Keratinocyte (primary cell): ENCODE measurements at regions not wholly inside any gene's neighbourhood (a gene's known extent, or its start where the extent isn't known, plus 50 kb on each side); places are given as distances from the start of the nearest gene placed in this dataset.
"Not testable (repeated sequence)": the region's sequence is repeated elsewhere in the genome, so short reads cannot be mapped to it uniquely, and the experiment has no call there.

ENCODE experiments used
- DNase-seq: peaks from one replicate; pipeline ENCODE4 v3.0.0-alpha.2; 2011; ENCODE audit warnings: low read depth, missing footprints, low spot score
- FAIRE-seq: peaks from 2 replicates; lab custom pipeline; 2011; peaks lifted over from hg19 to GRCh38; lab: Jason Lieb, UNC
- H2AFZ ChIP-seq: 2 replicates; pipeline ENCODE4 v1.6.0; 2012; ENCODE audit warnings: low read length, control low read depth, inconsistent platforms; ENCODE audit not compliant: control insufficient read depth
- H3K27ac ChIP-seq: 2 replicates; pipeline ENCODE4 v1.5.1; 2011; ENCODE audit warnings: low read length; ENCODE audit not compliant: control insufficient read depth, insufficient read depth
- H3K27me3 ChIP-seq: 3 replicates; pipeline ENCODE4 v1.6.0; 2011; ENCODE audit warnings: low read length; ENCODE audit not compliant: control insufficient read depth, insufficient read depth; ENCODE audit errors: extremely low read depth
- H3K36me3 ChIP-seq, 2 experiments: 2 replicates in 1 of 2; 3 replicates in 1 of 2; pipeline ENCODE4 v1.5.1; 2011; ENCODE audit warnings: low read length in 2 of 2, mild to moderate bottlenecking in 1 of 2; ENCODE audit not compliant: control insufficient read depth in 2 of 2, insufficient read depth in 2 of 2; ENCODE audit errors: extremely low read depth in 1 of 2
- H3K4me1 ChIP-seq: 3 replicates; pipeline ENCODE4 v1.5.1; 2011; ENCODE audit warnings: low read length; ENCODE audit not compliant: control insufficient read depth, insufficient read depth; ENCODE audit errors: extremely low read depth
- H3K4me2 ChIP-seq: 3 replicates; pipeline ENCODE4 v1.6.0; 2011; ENCODE audit warnings: low read depth, low read length; ENCODE audit not compliant: control insufficient read depth, insufficient read depth; ENCODE audit errors: extremely low read depth
- H3K4me3 ChIP-seq, 3 experiments: fragments of 200-600 bp in 1 of 3; sonication (generic) in 1 of 3; 2 replicates in 2 of 3; 3 replicates in 1 of 3; pipeline ENCODE4 v1.5.1; 2011 to 2016; ENCODE audit warnings: low read length in 3 of 3, mild to moderate bottlenecking in 3 of 3, control low read depth in 2 of 3, inconsistent platforms in 1 of 3, low read depth in 1 of 3, mixed read lengths in 1 of 3, mixed run types in 1 of 3, moderate library complexity in 1 of 3; ENCODE audit not compliant: control insufficient read depth in 2 of 3, insufficient read depth in 2 of 3; ENCODE audit errors: extremely low read depth in 1 of 3
- H3K79me2 ChIP-seq: 2 replicates; pipeline ENCODE4 v1.6.0; 2012; ENCODE audit warnings: low read length; ENCODE audit not compliant: control insufficient read depth, insufficient read depth
- H3K9ac ChIP-seq: 3 replicates; pipeline ENCODE4 v1.6.0; 2011; ENCODE audit warnings: low read length; ENCODE audit not compliant: control insufficient read depth, insufficient read depth; ENCODE audit errors: extremely low read depth
- H3K9me1 ChIP-seq: 3 replicates; pipeline ENCODE4 v1.6.0; 2011; ENCODE audit warnings: low read length; ENCODE audit not compliant: control insufficient read depth, insufficient read depth; ENCODE audit errors: extremely low read depth
- H3K9me3 ChIP-seq: 2 replicates; pipeline ENCODE4 v1.5.1; 2012; ENCODE audit warnings: low read depth, low read length; ENCODE audit not compliant: control insufficient read depth
- H4K20me1 ChIP-seq: 3 replicates; pipeline ENCODE4 v1.6.0; 2011; ENCODE audit warnings: low read length; ENCODE audit not compliant: control insufficient read depth, insufficient read depth; ENCODE audit errors: extremely low read depth
- CTCF ChIP-seq, 3 experiments: IDR thresholded peaks in 1 of 3; conservative IDR thresholded peaks in 1 of 3; optimal IDR thresholded peaks in 1 of 3; 2 replicates in 2 of 3; 3 replicates in 1 of 3; pipeline versions ENCODE3 to v1.5.1; 2011; ENCODE audit warnings: low read length in 3 of 3, mild to moderate bottlenecking in 3 of 3, moderate library complexity in 2 of 3, control low read depth in 1 of 3, inconsistent platforms in 1 of 3; ENCODE audit not compliant: insufficient read depth in 2 of 3; ENCODE audit errors: extremely low read depth in 1 of 3
- EZH2 ChIP-seq: IDR thresholded peaks from one replicate; pipeline ENCODE4 v1.6.1; 2012; ENCODE audit warnings: inconsistent platforms, mild to moderate bottlenecking, low read length, moderate library complexity
- dilution Hi-C: fragments of 300-500 bp; cut with MboI; formaldehyde crosslinking; loops from one replicate; pipeline ENCODE4 v1.7.0; 2020; ENCODE audit warnings: low sequenced_read_pairs; ENCODE audit not compliant: extremely low pct_ligation_motif_present

GRCh38 chr2:59232394-59233165 lies 991.5 kb upstream of the FANCL start:
- dilution Hi-C loops, result no loop called here
- H3K9me1 ChIP-seq, result no peaks in the 10 kb centered on the region
- H4K20me1 ChIP-seq, result no peaks in the 10 kb centered on the region
- no peaks in the 10 kb centered on the region for H3K79me2 ChIP-seq
- H2AFZ ChIP-seq, result no peak overlapping the region
- H3K4me3 ChIP-seq, result no peak overlapping the region
- no peak overlapping the region for H3K4me2 ChIP-seq
- H3K4me1 ChIP-seq, result no peaks in the 10 kb centered on the region
- TF ChIP-seq EZH2 (no peak), CTCF (optimal IDR thresholded peaks at IDR 0.05 in 1 of 3, IDR thresholded peaks at IDR 0.05 in 1 of 3, conservative IDR thresholded peaks at IDR 0.05 in 1 of 3; ENCODE audit: extremely low read depth in 1 of 3, insufficient read depth in 2 of 3, low read length in 3 of 3) (no peak)
- H3K27me3 ChIP-seq, result no peaks in the 10 kb centered on the region
- FAIRE-seq, result no peak
- no peaks in the 10 kb centered on the region for H3K9me3 ChIP-seq
- H3K27ac ChIP-seq, result no peak overlapping the region
- no peak overlapping the region for H3K9ac ChIP-seq
- no peak for DNase-seq
- no peaks in the 10 kb centered on the region for H3K36me3 ChIP-seq

DNA sequence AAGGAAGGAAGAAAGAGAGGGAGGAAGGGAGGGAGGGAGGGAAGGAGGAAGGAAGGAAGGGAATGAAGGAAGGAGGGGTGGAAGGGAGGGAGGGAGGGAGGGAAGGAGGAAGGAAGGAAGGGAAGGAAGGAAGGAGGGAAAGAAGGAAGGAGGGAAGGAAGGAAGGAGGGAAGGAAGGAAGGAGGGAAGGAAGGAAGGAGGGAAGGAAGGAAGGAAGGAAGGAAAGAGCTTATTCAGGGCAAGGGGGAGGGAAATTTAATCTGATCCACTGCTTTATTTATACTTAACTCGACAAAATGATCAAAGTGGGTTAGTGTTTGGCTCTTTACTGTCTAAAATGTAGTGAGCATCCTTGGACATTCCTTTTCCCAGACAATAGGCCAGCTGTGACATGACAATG lies 985.2 kb upstream of the FANCL start:
- H3K27me3 ChIP-seq, H4K20me1 ChIP-seq, H3K9me3 ChIP-seq, H3K27ac ChIP-seq, H3K36me3 ChIP-seq, dilution Hi-C loops, FAIRE-seq, H3K4me2 ChIP-seq, DNase-seq, H3K4me3 ChIP-seq, H3K9ac ChIP-seq, H3K79me2 ChIP-seq, H3K4me1 ChIP-seq, H2AFZ ChIP-seq, H3K9me1 ChIP-seq: not testable (repeated sequence)

- dilution Hi-C loops, result no loop called here
- no peak overlapping the region for H3K4me3 ChIP-seq
- no peak overlapping the region for H3K27ac ChIP-seq
- H2AFZ ChIP-seq, result no peak overlapping the region
- FAIRE-seq (no peak), DNase-seq (no peak)
- no peaks in the 10 kb centered on the region for H3K36me3 ChIP-seq
- no peak overlapping the region for H3K9ac ChIP-seq
- no peak overlapping the region for H3K4me2 ChIP-seq
- H3K79me2 ChIP-seq, result no peaks in the 10 kb centered on the region
- H4K20me1 ChIP-seq, result no peaks in the 10 kb centered on the region
- H3K27me3 ChIP-seq, result no peaks in the 10 kb centered on the region
- no peaks in the 10 kb centered on the region for H3K4me1 ChIP-seq
- no peaks in the 10 kb centered on the region for H3K9me1 ChIP-seq
- TF ChIP-seq EZH2 (no peak), CTCF (optimal IDR thresholded peaks at IDR 0.05 in 1 of 3, IDR thresholded peaks at IDR 0.05 in 1 of 3, conservative IDR thresholded peaks at IDR 0.05 in 1 of 3; ENCODE audit: extremely low read depth in 1 of 3, insufficient read depth in 2 of 3, low read length in 3 of 3) (no peak)
- no peaks in the 10 kb centered on the region for H3K9me3 ChIP-seq
Observed at GRCh38 chr2:59223742-59224141, 982.6 kb upstream of the FANCL start.
